ENCODE measurements at regions not wholly inside any gene's neighbourhood (a gene's known extent, or its start where the extent isn't known, plus 50 kb on each side); places are given as distances from the start of the nearest gene placed in this dataset.

- TF ChIP-seq CTCF (tag by site-specific recombination; IDR thresholded peaks at IDR 0.05) (no peak), PRDM6 (tag by site-specific recombination; IDR thresholded peaks at IDR 0.05) (no peak), GLI2 (tag by site-specific recombination; IDR thresholded peaks at IDR 0.05; ENCODE audit: borderline replicate concordance, low read depth) (no peak), ZNF239 (tag by site-specific recombination; IDR thresholded peaks at IDR 0.05) (no peak), ZNF639 (tag by site-specific recombination; IDR thresholded peaks at IDR 0.05) (no peak), TCF7L2 (IDR thresholded peaks at IDR 0.05; ENCODE audit: borderline replicate concordance, low read depth, low read length) (no peak)
Measured at GRCh38 chr1:61552630-61553305, 172.2 kb downstream of the TM2D1 start.

Measured in HEK293 (cell line).